ENCODE measurements at regions not wholly inside any gene's neighbourhood (a gene's known extent, or its start where the extent isn't known, plus 50 kb on each side); places are given as distances from the start of the nearest gene placed in this dataset.

GRCh38 chr13:62910541-62911060 is 1495.0 kb upstream of the PCDH20 start:
- TF ChIP-seq, protein P1, sequence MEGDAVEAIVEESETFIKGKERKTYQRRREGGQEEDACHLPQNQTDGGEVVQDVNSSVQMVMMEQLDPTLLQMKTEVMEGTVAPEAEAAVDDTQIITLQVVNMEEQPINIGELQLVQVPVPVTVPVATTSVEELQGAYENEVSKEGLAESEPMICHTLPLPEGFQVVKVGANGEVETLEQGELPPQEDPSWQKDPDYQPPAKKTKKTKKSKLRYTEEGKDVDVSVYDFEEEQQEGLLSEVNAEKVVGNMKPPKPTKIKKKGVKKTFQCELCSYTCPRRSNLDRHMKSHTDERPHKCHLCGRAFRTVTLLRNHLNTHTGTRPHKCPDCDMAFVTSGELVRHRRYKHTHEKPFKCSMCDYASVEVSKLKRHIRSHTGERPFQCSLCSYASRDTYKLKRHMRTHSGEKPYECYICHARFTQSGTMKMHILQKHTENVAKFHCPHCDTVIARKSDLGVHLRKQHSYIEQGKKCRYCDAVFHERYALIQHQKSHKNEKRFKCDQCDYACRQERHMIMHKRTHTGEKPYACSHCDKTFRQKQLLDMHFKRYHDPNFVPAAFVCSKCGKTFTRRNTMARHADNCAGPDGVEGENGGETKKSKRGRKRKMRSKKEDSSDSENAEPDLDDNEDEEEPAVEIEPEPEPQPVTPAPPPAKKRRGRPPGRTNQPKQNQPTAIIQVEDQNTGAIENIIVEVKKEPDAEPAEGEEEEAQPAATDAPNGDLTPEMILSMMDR (IDR thresholded peaks at IDR 0.05 in 4 of 5, conservative IDR thresholded peaks at IDR 0.05 in 1 of 5) = no peak
- TF ChIP-seq POLR2A (IDR thresholded peaks at IDR 0.05) = no peak

Measured in gastrocnemius medialis (tissue), 4 donors.